Germinal center (tissue), 1 donor: ENCODE measurements at regions not wholly inside any gene's neighbourhood (a gene's known extent, or its start where the extent isn't known, plus 50 kb on each side); places are given as distances from the start of the nearest gene placed in this dataset.

Source experiments
- DNase-seq: peaks from one replicate; pipeline ENCODE4 v3.0.0; 2012; ENCODE audit warnings: mixed read lengths, low spot score

GRCh38 chr5:171684169-171684568 is 101.4 kb upstream of the SMIM23 start:
- DNase-seq, result no peak

- DNase-seq, result no peak
These were observed 96.7 kb upstream of the SMIM23 start for GRCh38 chr5:171688696-171689495.

GRCh38 chr5:171689853-171690417 is 95.7 kb upstream of the SMIM23 start:
- DNase-seq, result no peak

- DNase-seq, result no peak
These were observed 93.5 kb upstream of the SMIM23 start for GRCh38 chr5:171692107-171692506.

GRCh38 chr5:171692936-171693335 is 92.7 kb upstream of the SMIM23 start:
- DNase-seq, result no peak

GRCh38 chr5:171693412-171693811 is 92.2 kb upstream of the SMIM23 start:
- no peak for DNase-seq

- DNase-seq, result no peak
These were observed 89.8 kb upstream of the SMIM23 start for GRCh38 chr5:171695804-171696203.

GRCh38 chr5:171697221-171698102 is 88.2 kb upstream of the SMIM23 start:
- DNase-seq, result no peak

- DNase-seq, result no peak
These were observed 85.2 kb upstream of the SMIM23 start for GRCh38 chr5:171700318-171700912.

- no peak for DNase-seq
These were observed 84.5 kb upstream of the SMIM23 start for GRCh38 chr5:171701100-171701541.

- no peak for DNase-seq
These were observed 83.4 kb upstream of the SMIM23 start for GRCh38 chr5:171702135-171702770.

- DNase-seq, result no peak
These were observed 82.5 kb upstream of the SMIM23 start for GRCh38 chr5:171703146-171703545.

- no peak for DNase-seq
These were observed 80.6 kb upstream of the SMIM23 start for GRCh38 chr5:171705036-171705435.

- no peak for DNase-seq
These were observed 79.7 kb upstream of the SMIM23 start for GRCh38 chr5:171705830-171706468.

- DNase-seq, result no peak
These were observed 78.7 kb upstream of the SMIM23 start for GRCh38 chr5:171706736-171707441.

GRCh38 chr5:171707442-171707792 is 78.2 kb upstream of the SMIM23 start:
- DNase-seq, result no peak

- no peak for DNase-seq
These were observed 75.7 kb upstream of the SMIM23 start for GRCh38 chr5:171709930-171710329.

- DNase-seq, result no peak
These were observed 75.1 kb upstream of the SMIM23 start for GRCh38 chr5:171710451-171711024.

- DNase-seq, result no peak
These were observed 74.0 kb upstream of the SMIM23 start for GRCh38 chr5:171711571-171711970.

- no peak for DNase-seq
These were observed 73.0 kb upstream of the SMIM23 start for GRCh38 chr5:171712616-171713015.
